Endothelial cell of umbilical vein (primary cell): ENCODE measurements at regions not wholly inside any gene's neighbourhood (a gene's known extent, or its start where the extent isn't known, plus 50 kb on each side); places are given as distances from the start of the nearest gene placed in this dataset.

Experiments used
- BruUV-seq: library from RNA; stranded (reverse); fragments of 400-500 nt; replicated peaks from 2 replicates; lab custom pipeline; 2021; lab: Mats Ljungman, UMichigan
- CTCF ChIA-PET: fragments of 300-600, 350-600 bp; sonication (Branson Sonifier 250); formaldehyde crosslinking; loops from one replicate; lab custom pipeline; 2021; ENCODE audit warnings: antibody characterized with exemption, inconsistent platforms; lab: Charles Lee
- POLR2A ChIA-PET: fragments of 300-600, 350-600 bp; sonication (Branson Sonifier 250); formaldehyde crosslinking; loops from one replicate; lab custom pipeline; 2021; ENCODE audit warnings: antibody characterized with exemption, inconsistent platforms; lab: Charles Lee
- DNase-seq: peaks from one replicate; pipeline ENCODE4 v3.0.0-alpha.2; 2011; ENCODE audit warnings: low read depth, low spot score
- FAIRE-seq: peaks from 2 replicates; lab custom pipeline; 2011; peaks lifted over from hg19 to GRCh38; lab: Jason Lieb, UNC
- H2AFZ ChIP-seq: 2 replicates; pipeline ENCODE4 v1.6.0; 2012; ENCODE audit warnings: low read depth, low read length, control low read depth, inconsistent platforms
- H3K27ac ChIP-seq: 2 replicates; pipeline ENCODE4 v1.5.1; 2011; ENCODE audit warnings: low read depth, mild to moderate bottlenecking, control low read depth, low read length, moderate library complexity; ENCODE audit not compliant: insufficient read depth
- H3K27me3 ChIP-seq, 2 experiments: 2 replicates each; pipeline versions ENCODE4 v1.6.0 to v1.6.1; 2011; ENCODE audit warnings: low read length in 2 of 2, mixed read lengths in 1 of 2; ENCODE audit not compliant: control insufficient read depth in 2 of 2, insufficient read depth in 2 of 2
- H3K36me3 ChIP-seq, 2 experiments: 2 replicates in 1 of 2; 3 replicates in 1 of 2; pipeline ENCODE4 v1.5.1; 2011; ENCODE audit warnings: low read length in 2 of 2, mild to moderate bottlenecking in 1 of 2, moderate library complexity in 1 of 2; ENCODE audit not compliant: control insufficient read depth in 2 of 2, insufficient read depth in 2 of 2; ENCODE audit errors: extremely low read depth in 1 of 2
- H3K4me1 ChIP-seq: 3 replicates; pipeline ENCODE4 v1.5.1; 2011; ENCODE audit warnings: mild to moderate bottlenecking, low read length; ENCODE audit not compliant: control insufficient read depth, insufficient read depth; ENCODE audit errors: extremely low read depth
- H3K4me2 ChIP-seq: 2 replicates; pipeline ENCODE4 v1.6.1; 2011; ENCODE audit warnings: low read length, control low read depth, mixed read lengths; ENCODE audit not compliant: insufficient read depth
- H3K4me3 ChIP-seq, 3 experiments: fragments of 200-600 bp in 1 of 3; sonication (generic), shearing (Covaris generic) in 1 of 3; replicated peaks in 1 of 3; 2 replicates each; pipeline ENCODE4 v1.5.1; 2011 to 2016; ENCODE audit warnings: control low read depth in 3 of 3, low read length in 3 of 3, mild to moderate bottlenecking in 2 of 3, inconsistent platforms in 1 of 3, low read depth in 1 of 3, moderate library complexity in 1 of 3; ENCODE audit not compliant: insufficient read depth in 1 of 3
- H3K79me2 ChIP-seq: 2 replicates; pipeline ENCODE4 v1.6.0; 2012; ENCODE audit warnings: low read length, inconsistent platforms; ENCODE audit not compliant: control insufficient read depth, insufficient read depth
- H3K9ac ChIP-seq: replicated peaks from 2 replicates; pipeline ENCODE3; 2011; ENCODE audit warnings: low read length, control low read depth; ENCODE audit not compliant: insufficient read depth; ENCODE audit errors: extremely low read depth
- H3K9me1 ChIP-seq: replicated peaks from 3 replicates; pipeline ENCODE4 v1.6.0; 2011; ENCODE audit warnings: mild to moderate bottlenecking, low read length; ENCODE audit not compliant: control insufficient read depth, insufficient read depth; ENCODE audit errors: extremely low read depth
- H3K9me3 ChIP-seq: replicated peaks from 2 replicates; pipeline ENCODE4 v1.5.1; 2012; ENCODE audit warnings: low read length, inconsistent platforms; ENCODE audit not compliant: control insufficient read depth, insufficient read depth
- H4K20me1 ChIP-seq: replicated peaks from 2 replicates; pipeline ENCODE3; 2011; ENCODE audit warnings: mild to moderate bottlenecking, low read length; ENCODE audit not compliant: control insufficient read depth, insufficient read depth; ENCODE audit errors: extremely low read depth
- CTCF ChIP-seq, 2 donors: IDR thresholded peaks; 1 replicate in 1 of 2; 2 replicates in 1 of 2; pipeline ENCODE4 v1.5.1; 2011; ENCODE audit warnings: low read length in 2 of 2, mild to moderate bottlenecking in 2 of 2, moderate library complexity in 2 of 2, control low read depth in 1 of 2, inconsistent platforms in 1 of 2, low read depth in 1 of 2; ENCODE audit not compliant: insufficient read depth in 1 of 2; ENCODE audit errors: extremely low read depth in 1 of 2
- EZH2 ChIP-seq: IDR thresholded peaks from 2 replicates; pipeline ENCODE4 v1.6.1; 2012; ENCODE audit warnings: borderline replicate concordance, low read depth, mild to moderate bottlenecking, moderate library complexity, low read length, inconsistent platforms; ENCODE audit not compliant: severe bottlenecking
- FOS ChIP-seq: IDR thresholded peaks from 2 replicates; pipeline ENCODE4 v1.6.1; 2011; ENCODE audit warnings: mild to moderate bottlenecking, low read length, moderate library complexity, borderline replicate concordance; ENCODE audit not compliant: insufficient read depth
- GATA2 ChIP-seq: IDR thresholded peaks from 2 replicates; pipeline ENCODE4 v1.7.0; 2011; ENCODE audit warnings: low read depth, mild to moderate bottlenecking, moderate library complexity, mixed read lengths, low read length; ENCODE audit not compliant: insufficient read length, insufficient read depth
- JUN ChIP-seq: IDR thresholded peaks from 2 replicates; pipeline ENCODE4 v1.6.1; 2011; ENCODE audit warnings: borderline replicate concordance, low read depth; ENCODE audit not compliant: insufficient read length, insufficient read depth
- MAX ChIP-seq: IDR thresholded peaks from 2 replicates; pipeline ENCODE4 v1.6.1; 2011; ENCODE audit not compliant: insufficient read depth, insufficient read length
- MYC ChIP-seq: IDR thresholded peaks from one replicate; pipeline ENCODE4 v1.6.1; 2011; ENCODE audit warnings: mild to moderate bottlenecking, low read depth, low read length
- POLR2A ChIP-seq: IDR thresholded peaks from 2 replicates; pipeline ENCODE4 v1.6.1; 2012; ENCODE audit warnings: low read depth, mild to moderate bottlenecking, control low read depth, low read length
- POLR2AphosphoS5 ChIP-seq: IDR thresholded peaks from 2 replicates; pipeline ENCODE4 v1.6.1; 2012; ENCODE audit warnings: low read depth, mild to moderate bottlenecking, control low read depth, low read length, moderate library complexity; ENCODE audit not compliant: insufficient read depth
- dilution Hi-C: fragments of 300-500 bp; cut with MboI; formaldehyde crosslinking; loops from one replicate; pipeline ENCODE4 v1.15.0; 2019; ENCODE audit warnings: low sequenced_read_pairs; ENCODE audit not compliant: extremely low pct_ligation_motif_present
- intact Hi-C: fragments of 100-400 bp; cut with micrococcal nuclease; formaldehyde crosslinking; loops from one replicate; pipeline ENCODE4 v1.10.0; 2022

- Histone ChIP-seq H3K9me3 (no peaks in the 10 kb centered on the region), H3K4me3 (no peak overlapping the region), H4K20me1 (no peaks in the 10 kb centered on the region), H3K27ac (no peak overlapping the region), H3K27me3 (no peaks in the 10 kb centered on the region), H2AFZ (no peak overlapping the region), H3K79me2 (no peaks in the 10 kb centered on the region), H3K9ac (no peak overlapping the region), H3K36me3 (no peaks in the 10 kb centered on the region), H3K4me1 (no peaks in the 10 kb centered on the region), H3K4me2 (no peak overlapping the region), H3K9me1 (no peaks in the 10 kb centered on the region)
- no TSS peak for BruUV-seq
- no peak for FAIRE-seq
- ChIA-PET CTCF (no interaction called here), POLR2A (no interaction called here)
- dilution Hi-C loops: no loop called here
- no peak for DNase-seq
- TF ChIP-seq POLR2A (no peak), EZH2 (no peak), MYC (no peak), POLR2AphosphoS5 (no peak), MAX (no peak), JUN (no peak), FOS (no peak), CTCF (IDR thresholded peaks at IDR 0.05; ENCODE audit: extremely low read depth in 1 of 2, insufficient read depth in 1 of 2, low read depth in 1 of 2, low read length in 2 of 2) (no peak), GATA2 (no peak)
- intact Hi-C loops: no loop called here
These were observed 198.1 kb downstream of the LURAP1L start for GRCh38 chr9:12972608-12973589.
